BLaER1 treated with 17β-estradiol and CSF1 and Interleukin-3, amounts not matched to agents 10 nM and 100 nM (cell line): ENCODE measurements at regions not wholly inside any gene's neighbourhood (a gene's known extent, or its start where the extent isn't known, plus 50 kb on each side); places are given as distances from the start of the nearest gene placed in this dataset.

Source experiments
- H3K27ac ChIP-seq, 11 experiments: shearing (Covaris generic); formaldehyde crosslinking; 2 replicates each; pipeline ENCODE4 v1.8.1; 2022
- H3K27me3 ChIP-seq, 11 experiments: shearing (Covaris generic); formaldehyde crosslinking; 2 replicates each; pipeline ENCODE4 v1.8.1; 2022
- H3K36me3 ChIP-seq, 11 experiments: shearing (Covaris generic); formaldehyde crosslinking; 2 replicates each; pipeline ENCODE4 v1.8.1; 2022
- H3K4me1 ChIP-seq, 10 experiments: shearing (Covaris generic); formaldehyde crosslinking; 2 replicates each; pipeline ENCODE4 v1.8.1; 2022
- H3K4me2 ChIP-seq, 11 experiments: shearing (Covaris generic); formaldehyde crosslinking; 2 replicates each; pipeline ENCODE4 v1.8.1; 2022
- H3K4me3 ChIP-seq, 10 experiments: shearing (Covaris generic); formaldehyde crosslinking; 2 replicates each; pipeline ENCODE4 v1.8.1; 2022
- H3K9ac ChIP-seq, 11 experiments: shearing (Covaris generic); formaldehyde crosslinking; 2 replicates each; pipeline ENCODE4 v1.8.1; 2022
- H3K9me3 ChIP-seq, 11 experiments: shearing (Covaris generic); formaldehyde crosslinking; replicated peaks in 1 of 11; 2 replicates each; pipeline ENCODE4 v1.8.1; 2022
- H4K20me1 ChIP-seq, 11 experiments: shearing (Covaris generic); formaldehyde crosslinking; 2 replicates each; pipeline ENCODE4 v1.8.1; 2022
- Cebpa-rat ChIP-seq, 11 experiments: shearing (Covaris generic); IDR thresholded peaks; 2 replicates each; pipeline ENCODE4 v1.8.1; 2022

GRCh38 chr12:77130193-77130592 is 64.8 kb upstream of the E2F7 start:
- TF ChIP-seq Cebpa-rat (IDR thresholded peaks at IDR 0.05), result no peak
- no peaks in the 10 kb centered on the region for H3K9me3 ChIP-seq

DNA sequence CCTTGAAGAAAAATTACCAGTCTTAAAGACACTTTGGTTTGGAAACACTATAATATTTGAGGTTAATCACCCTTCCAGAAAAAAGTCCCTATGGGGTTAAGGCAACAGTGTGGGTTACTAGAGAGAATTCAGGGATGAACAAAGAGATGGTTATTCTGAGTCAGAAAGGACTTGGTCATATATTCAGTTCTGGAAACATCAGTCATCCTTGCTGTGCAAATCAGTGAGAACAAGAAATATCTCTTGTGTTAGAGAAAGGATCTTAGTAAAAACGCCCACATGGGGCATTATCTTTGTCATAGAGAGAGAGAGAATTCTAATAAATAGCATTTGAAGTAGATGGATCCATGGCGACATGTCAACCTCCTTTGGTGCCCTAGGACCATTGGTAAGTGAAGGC is 59.4 kb upstream of the E2F7 start:
- no peak for TF ChIP-seq Cebpa-rat (IDR thresholded peaks at IDR 0.05)
- no peaks in the 10 kb centered on the region for H3K4me1 ChIP-seq
- H3K27me3 ChIP-seq, result no peaks in the 10 kb centered on the region
- no peak overlapping the region for H3K9ac ChIP-seq
- H3K4me3 ChIP-seq, result no peak overlapping the region
- H3K4me2 ChIP-seq, result no peak overlapping the region
- H3K9me3 ChIP-seq, result no peaks in the 10 kb centered on the region
- H4K20me1 ChIP-seq, result no peaks in the 10 kb centered on the region
- no peaks in the 10 kb centered on the region for H3K36me3 ChIP-seq
- H3K27ac ChIP-seq, result no peak overlapping the region

More at GRCh38 chr12:77130193-77130592, 64.8 kb upstream of the E2F7 start:
- H3K4me1 ChIP-seq, result no peaks in the 10 kb centered on the region
- no peak overlapping the region for H3K27ac ChIP-seq
- no peak overlapping the region for H3K4me2 ChIP-seq
- no peaks in the 10 kb centered on the region for H3K27me3 ChIP-seq
- no peak overlapping the region for H3K4me3 ChIP-seq
- no peak overlapping the region for H3K9ac ChIP-seq
- no peaks in the 10 kb centered on the region for H3K36me3 ChIP-seq
- no peaks in the 10 kb centered on the region for H4K20me1 ChIP-seq

- no peak for TF ChIP-seq Cebpa-rat (IDR thresholded peaks at IDR 0.05)
- Histone ChIP-seq H3K9me3 (no peaks in the 10 kb centered on the region), H3K36me3 (no peaks in the 10 kb centered on the region), H3K27ac (no peak overlapping the region), H3K27me3 (no peaks in the 10 kb centered on the region), H3K9ac (no peak overlapping the region), H3K4me1 (no peaks in the 10 kb centered on the region), H4K20me1 (no peaks in the 10 kb centered on the region), H3K4me3 (no peak overlapping the region), H3K4me2 (no peak overlapping the region)
These were observed 57.3 kb upstream of the E2F7 start for GRCh38 chr12:77122661-77123060.

DNA sequence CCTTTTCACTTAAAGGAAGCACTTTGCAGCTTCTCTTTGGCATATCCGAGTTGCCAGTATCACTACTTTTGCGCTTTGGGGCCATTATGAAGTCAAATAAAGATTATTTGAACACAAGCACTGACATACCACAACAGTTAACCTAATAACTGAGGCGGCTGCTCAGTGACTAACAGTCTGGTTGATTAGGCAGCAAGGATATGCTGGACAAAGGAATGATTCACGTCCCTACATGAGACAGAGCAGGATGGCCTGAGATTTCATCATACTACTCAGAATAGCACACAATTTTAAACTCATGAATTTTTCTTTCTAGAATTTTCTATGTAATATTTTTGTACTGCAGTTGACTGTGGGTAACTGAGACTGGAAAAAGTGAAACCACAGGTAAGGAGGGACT is 56.9 kb upstream of the E2F7 start:
- no peaks in the 10 kb centered on the region for H3K9me3 ChIP-seq
- H3K4me1 ChIP-seq, result no peaks in the 10 kb centered on the region
- no peaks in the 10 kb centered on the region for H4K20me1 ChIP-seq
- TF ChIP-seq Cebpa-rat (IDR thresholded peaks at IDR 0.05), result no peak
- no peak overlapping the region for H3K27ac ChIP-seq
- no peaks in the 10 kb centered on the region for H3K27me3 ChIP-seq
- H3K4me3 ChIP-seq, result no peak overlapping the region
- no peak overlapping the region for H3K9ac ChIP-seq
- no peaks in the 10 kb centered on the region for H3K36me3 ChIP-seq
- H3K4me2 ChIP-seq, result no peak overlapping the region

- TF ChIP-seq Cebpa-rat (IDR thresholded peaks at IDR 0.05), result no peak
- H3K27me3 ChIP-seq, result no peaks in the 10 kb centered on the region
- H3K4me3 ChIP-seq, result no peak overlapping the region
- no peak overlapping the region for H3K27ac ChIP-seq
- H3K36me3 ChIP-seq, result no peaks in the 10 kb centered on the region
- no peak overlapping the region for H3K4me2 ChIP-seq
- H4K20me1 ChIP-seq, result no peaks in the 10 kb centered on the region
- H3K9me3 ChIP-seq, result no peaks in the 10 kb centered on the region
- no peak overlapping the region for H3K9ac ChIP-seq
- H3K4me1 ChIP-seq, result no peaks in the 10 kb centered on the region
These were observed 55.1 kb upstream of the E2F7 start for GRCh38 chr12:77120156-77121085.

- H3K27me3 ChIP-seq, result no peaks in the 10 kb centered on the region
- no peak overlapping the region for H3K27ac ChIP-seq
- H3K4me3 ChIP-seq, result no peak overlapping the region
- no peak overlapping the region for H3K4me2 ChIP-seq
- H3K9ac ChIP-seq, result no peak overlapping the region
- H4K20me1 ChIP-seq, result no peaks in the 10 kb centered on the region
- H3K36me3 ChIP-seq, result no peaks in the 10 kb centered on the region
- no peak for TF ChIP-seq Cebpa-rat (IDR thresholded peaks at IDR 0.05)
- H3K4me1 ChIP-seq, result no peaks in the 10 kb centered on the region
- H3K9me3 ChIP-seq, result no peaks in the 10 kb centered on the region
These were observed 53.3 kb upstream of the E2F7 start for GRCh38 chr12:77118696-77119095.

- Histone ChIP-seq H3K4me3 (no peak overlapping the region), H3K9me3 (peaks cover 5 to 7% (median 6%) of the 10 kb centered on the region in 11 experiments), H3K4me2 (no peak overlapping the region), H3K9ac (no peak overlapping the region), H3K36me3 (no peaks in the 10 kb centered on the region), H4K20me1 (no peaks in the 10 kb centered on the region), H3K27me3 (no peaks in the 10 kb centered on the region), H3K4me1 (no peaks in the 10 kb centered on the region), H3K27ac (no peak overlapping the region)
- no peak for TF ChIP-seq Cebpa-rat (IDR thresholded peaks at IDR 0.05)
These were observed 50.9 kb upstream of the E2F7 start for GRCh38 chr12:77116277-77116676.

GRCh38 chr12:77115471-77115870 is 50.1 kb upstream of the E2F7 start:
- Histone ChIP-seq H3K27ac (no peak overlapping the region), H3K9me3 (peaks cover 13 to 15% (median 14%) of the 10 kb centered on the region in 11 experiments), H3K36me3 (no peaks in the 10 kb centered on the region), H3K27me3 (no peaks in the 10 kb centered on the region), H3K9ac (no peak overlapping the region), H3K4me2 (no peak overlapping the region), H4K20me1 (no peaks in the 10 kb centered on the region), H3K4me3 (no peak overlapping the region), H3K4me1 (no peaks in the 10 kb centered on the region)
- TF ChIP-seq Cebpa-rat (IDR thresholded peaks at IDR 0.05), result no peak
